ENCODE measurements at regions not wholly inside any gene's neighbourhood (a gene's known extent, or its start where the extent isn't known, plus 50 kb on each side); places are given as distances from the start of the nearest gene placed in this dataset.

GRCh38 chr12:105936496-105936895, 202.3 kb downstream of the NUAK1 start:
- DNase-seq: no peak

- DNase-seq: no peak
Observed at GRCh38 chr12:105937009-105937408, 201.7 kb downstream of the NUAK1 start.

- DNase-seq: no peak
Observed at GRCh38 chr12:105939181-105939721, 199.5 kb downstream of the NUAK1 start.

GRCh38 chr12:105942281-105942680, 196.5 kb downstream of the NUAK1 start:
- no peak for DNase-seq

- DNase-seq: no peak
Observed at GRCh38 chr12:105943525-105943924, 195.2 kb downstream of the NUAK1 start.

GRCh38 chr12:105944628-105945027, 194.1 kb downstream of the NUAK1 start:
- DNase-seq: no peak

- no peak for DNase-seq
Observed at GRCh38 chr12:105945880-105946279, 192.9 kb downstream of the NUAK1 start.

GRCh38 chr12:105946493-105946901, 192.3 kb downstream of the NUAK1 start:
- DNase-seq: no peak

- no peak for DNase-seq
Observed at GRCh38 chr12:105947906-105948305, 190.8 kb downstream of the NUAK1 start.

- no peak for DNase-seq
Observed at GRCh38 chr12:105948331-105948730, 190.4 kb downstream of the NUAK1 start.

GRCh38 chr12:105949391-105949790, 189.4 kb downstream of the NUAK1 start:
- no peak for DNase-seq

GRCh38 chr12:105951732-105952131, 187.0 kb downstream of the NUAK1 start:
- no peak for DNase-seq

- no peak for DNase-seq
Observed at GRCh38 chr12:105954951-105955931, 183.5 kb downstream of the NUAK1 start.

GRCh38 chr12:105955976-105956375, 182.8 kb downstream of the NUAK1 start:
- DNase-seq: no peak

GRCh38 chr12:105956662-105957457, 181.9 kb downstream of the NUAK1 start:
- no peak for DNase-seq

- DNase-seq: no peak
Observed at GRCh38 chr12:105960319-105961083, 178.3 kb downstream of the NUAK1 start.

GRCh38 chr12:105961821-105962671, 176.7 kb downstream of the NUAK1 start:
- no peak for DNase-seq

- no peak for DNase-seq
Observed at GRCh38 chr12:105967038-105967776, 171.5 kb downstream of the NUAK1 start.

- DNase-seq: no peak
Observed at GRCh38 chr12:105968025-105968424, 170.7 kb downstream of the NUAK1 start.

GRCh38 chr12:105970885-105971284, 167.9 kb downstream of the NUAK1 start:
- no peak for DNase-seq

GRCh38 chr12:105974738-105975137, 164.0 kb downstream of the NUAK1 start:
- no peak for DNase-seq

Data from activated CD4-positive, alpha-beta T cell treated with anti-CD3 and anti-CD28 coated beads, Interleukin-2, amount 50 U/mL, for 48 hours (primary cell).